CD4-positive, alpha-beta memory T cell (primary cell): ENCODE measurements at regions not wholly inside any gene's neighbourhood (a gene's known extent, or its start where the extent isn't known, plus 50 kb on each side); places are given as distances from the start of the nearest gene placed in this dataset.
"Not testable (repeated sequence)": the region's sequence is repeated elsewhere in the genome, so short reads cannot be mapped to it uniquely, and the experiment has no call there.

Source experiments
- CTCF ChIA-PET: fragments of 350-600 bp; sonication (Branson Sonifier 250); formaldehyde crosslinking; loops from one replicate; lab custom pipeline; 2021; ENCODE audit warnings: inconsistent platforms; ENCODE audit not compliant: partially characterized antibody; lab: Charles Lee
- POLR2A ChIA-PET: fragments of 350-600 bp; sonication (Branson Sonifier 250); formaldehyde crosslinking; loops from one replicate; lab custom pipeline; 2021; ENCODE audit not compliant: partially characterized antibody; lab: Charles Lee
- DNase-seq, 5 donors: peaks; one replicate each; pipeline versions ENCODE4 v3.0.0 to v3.0.0-alpha.2; 2020 to 2022; ENCODE audit warnings: mixed read lengths in 1 of 5
- H3K27ac ChIP-seq: one replicate; pipeline ENCODE4 v1.7.0; 2013; ENCODE audit warnings: low read depth, low read length
- H3K27me3 ChIP-seq: 2 replicates; pipeline ENCODE4 v1.7.0; 2013; ENCODE audit warnings: mild to moderate bottlenecking, low read length, moderate library complexity; ENCODE audit not compliant: insufficient read depth
- H3K36me3 ChIP-seq: 2 replicates; pipeline ENCODE4 v1.7.0; 2013; ENCODE audit warnings: mild to moderate bottlenecking, low read length, moderate library complexity; ENCODE audit not compliant: insufficient read depth
- H3K4me1 ChIP-seq: 2 replicates; pipeline ENCODE4 v1.7.0; 2013; ENCODE audit warnings: mild to moderate bottlenecking, low read length, moderate library complexity; ENCODE audit not compliant: insufficient read depth
- H3K4me3 ChIP-seq, 2 donors: one replicate each; pipeline ENCODE4 v1.7.0; 2013; ENCODE audit warnings: low read length in 2 of 2, mild to moderate bottlenecking in 1 of 2
- H3K9me3 ChIP-seq, 2 donors: one replicate each; pipeline ENCODE4 v1.7.0; 2013; ENCODE audit warnings: low read length in 2 of 2, control low read depth in 1 of 2; ENCODE audit not compliant: control insufficient read depth in 1 of 2
- H3K27ac Mint-ChIP-seq, 7 donors: one replicate each; pipeline ENCODE4 v1.8.0; 2020 to 2021; ENCODE audit warnings: mixed read lengths in 7 of 7, mild to moderate bottlenecking in 6 of 7, inconsistent platforms in 3 of 7, moderate library complexity in 3 of 7
- H3K27me3 Mint-ChIP-seq, 2 donors: one replicate each; pipeline ENCODE4 v1.8.0; 2020 to 2021; ENCODE audit warnings: mixed read lengths in 2 of 2
- H3K36me3 Mint-ChIP-seq, 2 donors: one replicate each; pipeline ENCODE4 v1.8.0; 2020 to 2021; ENCODE audit warnings: mixed read lengths in 2 of 2, inconsistent platforms in 1 of 2, mild to moderate bottlenecking in 1 of 2
- H3K4me1 Mint-ChIP-seq, 4 donors: one replicate each; pipeline ENCODE4 v1.8.0; 2020 to 2021; ENCODE audit warnings: mixed read lengths in 4 of 4, mild to moderate bottlenecking in 1 of 4
- H3K4me3 Mint-ChIP-seq, 8 donors: one replicate each; pipeline ENCODE4 v1.8.0; 2020 to 2021; ENCODE audit warnings: mixed read lengths in 8 of 8, mild to moderate bottlenecking in 7 of 8, moderate library complexity in 6 of 8, inconsistent platforms in 3 of 8
- H3K9me3 Mint-ChIP-seq, 8 donors: one replicate each; pipeline ENCODE4 v1.8.0; 2020 to 2021; ENCODE audit warnings: mixed read lengths in 8 of 8, mild to moderate bottlenecking in 5 of 8, inconsistent platforms in 3 of 8, moderate library complexity in 1 of 8
- intact Hi-C: fragments of 100-400 bp; cut with micrococcal nuclease; formaldehyde crosslinking; loops from one replicate; pipeline ENCODE4 v1.15.1; 2023

- Mint-ChIP-seq H3K27ac (no peak overlapping the region), H3K9me3 (peaks cover 0 to 14% (median 8%) of the 10 kb centered on the region in 8 donors), H3K27me3 (peaks cover 7 to 10% of the 10 kb centered on the region in 2 donors), H3K4me3 (no peak overlapping the region), H3K36me3 (peaks cover 0 to 5% of the 10 kb centered on the region in 2 donors), H3K4me1 (peaks cover 0 to 3% (median 0%) of the 10 kb centered on the region in 4 donors)
- Histone ChIP-seq H3K9me3 (no peaks in the 10 kb centered on the region), H3K4me1 (no peaks in the 10 kb centered on the region), H3K36me3 (no peaks in the 10 kb centered on the region), H3K27me3 (no peaks in the 10 kb centered on the region), H3K27ac (no peak overlapping the region), H3K4me3 (no peak overlapping the region)
- POLR2A ChIA-PET: no interaction called here
- no peak for DNase-seq
- CTCF ChIA-PET: interaction anchor here (1.4 kb wide), 1 partner anchor 17 kb away, joined by 4 read pairs; no protein-coding TSS in a partner anchor
- intact Hi-C loops: no loop called here
These were observed 467.4 kb downstream of the DIRAS2 start for GRCh38 chr9:90175257-90175656.

GRCh38 chr9:90175865-90176264 is 466.8 kb downstream of the DIRAS2 start:
- no peak overlapping the region for H3K27ac Mint-ChIP-seq
- no peak overlapping the region for H3K4me3 Mint-ChIP-seq
- Histone ChIP-seq H3K27ac (no peak overlapping the region), H3K9me3 (no peaks in the 10 kb centered on the region), H3K36me3 (no peaks in the 10 kb centered on the region), H3K27me3 (no peaks in the 10 kb centered on the region), H3K4me3 (no peak overlapping the region), H3K4me1 (no peaks in the 10 kb centered on the region)
- POLR2A ChIA-PET: interaction anchor here (1.1 kb wide), 1 partner anchor 26 kb away, joined by 3 read pairs; no protein-coding TSS in a partner anchor
- DNase-seq: no peak
- peaks cover 0 to 8% of the 10 kb centered on the region in 2 donors for H3K36me3 Mint-ChIP-seq
- peaks cover 7 to 10% of the 10 kb centered on the region in 2 donors for H3K27me3 Mint-ChIP-seq
- intact Hi-C loops: no loop called here
- peaks cover 0 to 14% (median 6%) of the 10 kb centered on the region in 8 donors for H3K9me3 Mint-ChIP-seq
- H3K4me1 Mint-ChIP-seq: peaks cover 0 to 3% (median 0%) of the 10 kb centered on the region in 4 donors
- CTCF ChIA-PET: interaction anchor here (0.9 to 1.4 kb wide), 3 partner anchors 16 to 34 kb away, joined by 4 read pairs; no protein-coding TSS in a partner anchor

GRCh38 chr9:90176901-90177300 is 465.7 kb downstream of the DIRAS2 start:
- H3K9me3 ChIP-seq: no peaks in the 10 kb centered on the region
- H3K27me3 ChIP-seq: no peaks in the 10 kb centered on the region
- H3K4me3 Mint-ChIP-seq: no peak overlapping the region
- H3K27ac ChIP-seq: no peak overlapping the region
- peaks cover 3 to 6% of the 10 kb centered on the region in 2 donors for H3K27me3 Mint-ChIP-seq
- CTCF ChIA-PET: interaction anchor here (1.0 to 1.3 kb wide), 2 partner anchors 16 to 33 kb away, joined by 4 to 5 read pairs; no protein-coding TSS in a partner anchor
- peaks cover 0 to 3% of the 10 kb centered on the region in 2 donors for H3K36me3 Mint-ChIP-seq
- no peaks in the 10 kb centered on the region for H3K4me1 ChIP-seq
- H3K4me3 ChIP-seq: no peak overlapping the region
- no peaks in the 10 kb centered on the region for H3K36me3 ChIP-seq
- POLR2A ChIA-PET: no interaction called here
- peaks cover 0 to 3% (median 0%) of the 10 kb centered on the region in 4 donors for H3K4me1 Mint-ChIP-seq
- intact Hi-C loops: no loop called here
- no peak for DNase-seq
- no peak overlapping the region for H3K27ac Mint-ChIP-seq
- peaks cover 0 to 7% (median 0%) of the 10 kb centered on the region in 8 donors for H3K9me3 Mint-ChIP-seq

DNA sequence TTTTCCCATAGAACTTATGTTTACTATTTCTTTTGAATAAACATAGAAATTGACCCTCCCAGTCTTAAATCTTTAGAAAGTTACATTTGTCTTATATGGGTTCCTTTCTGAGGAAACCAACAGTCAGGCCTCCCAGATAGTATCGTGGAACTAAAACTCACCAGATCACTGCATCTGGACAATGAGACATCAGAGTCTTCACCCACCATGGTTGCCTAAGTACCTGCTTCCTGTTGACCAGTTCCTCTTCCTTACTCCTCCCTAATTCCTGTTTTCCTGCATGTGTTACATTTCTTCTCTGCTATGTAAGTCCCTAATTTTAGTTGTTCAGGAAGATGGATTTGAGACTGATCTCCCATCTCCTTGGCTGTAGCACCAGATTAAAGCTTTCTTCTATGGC is 462.2 kb downstream of the DIRAS2 start:
- H3K27me3 Mint-ChIP-seq: peaks cover 4 to 5% of the 10 kb centered on the region in 2 donors
- no peaks in the 10 kb centered on the region for H3K27me3 ChIP-seq
- H3K4me1 ChIP-seq: no peaks in the 10 kb centered on the region
- intact Hi-C loops: no loop called here
- H3K9me3 Mint-ChIP-seq: peaks cover 0 to 4% (median 0%) of the 10 kb centered on the region in 8 donors
- no peak overlapping the region for H3K27ac Mint-ChIP-seq
- no peak overlapping the region for H3K4me3 Mint-ChIP-seq
- no peak overlapping the region for H3K4me3 ChIP-seq
- H3K36me3 Mint-ChIP-seq: peaks cover 0 to 3% of the 10 kb centered on the region in 2 donors
- H3K4me1 Mint-ChIP-seq: peaks cover 0 to 2% (median 0%) of the 10 kb centered on the region in 4 donors
- no peaks in the 10 kb centered on the region for H3K36me3 ChIP-seq
- ChIA-PET CTCF (no interaction called here), POLR2A (no interaction called here)
- no peaks in the 10 kb centered on the region for H3K9me3 ChIP-seq
- H3K27ac ChIP-seq: no peak overlapping the region
- no peak for DNase-seq

DNA sequence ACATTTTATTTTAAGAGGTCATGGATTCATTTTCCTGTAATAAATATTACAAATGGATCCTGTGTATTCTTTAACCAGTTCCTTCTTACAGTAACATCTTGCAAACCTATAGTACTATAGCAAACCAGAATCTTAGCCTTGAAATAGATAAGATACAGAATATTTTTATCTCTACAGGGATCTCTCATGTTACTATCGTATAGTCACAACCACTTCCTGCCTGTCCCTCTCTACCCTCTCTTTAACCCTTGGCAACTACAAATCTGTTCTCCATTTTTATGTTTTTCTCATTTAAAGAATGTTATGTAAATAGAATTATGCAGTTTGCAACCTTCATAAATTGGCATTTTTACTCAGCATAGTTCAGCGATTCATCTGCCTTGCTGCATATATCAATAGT is 454.0 kb downstream of the DIRAS2 start:
- Mint-ChIP-seq H3K27ac (no peak overlapping the region), H3K9me3 (peaks cover 0 to 28% (median 12%) of the 10 kb centered on the region in 8 donors), H3K4me3 (peak overlapping the region in 2 of 8 donors; percentile 21 to 55), H3K4me1 (peaks cover 17 to 59% (median 24%) of the 10 kb centered on the region in 4 donors), H3K36me3 (peaks cover 0 to 1% of the 10 kb centered on the region in 2 donors), H3K27me3 (peaks cover 9 to 20% of the 10 kb centered on the region in 2 donors)
- Histone ChIP-seq H3K9me3 (no peaks in the 10 kb centered on the region), H3K4me1 (peaks cover 9% of the 10 kb centered on the region), H3K4me3 (no peak overlapping the region), H3K27me3 (no peaks in the 10 kb centered on the region), H3K36me3 (no peaks in the 10 kb centered on the region), H3K27ac (no peak overlapping the region)
- intact Hi-C loops: no loop called here
- peak in 3 of 5 donors; percentile 3 to 14 (median 12) for DNase-seq
- ChIA-PET CTCF (no interaction called here), POLR2A (no interaction called here)

- no peak overlapping the region for H3K27ac ChIP-seq
- H3K4me1 ChIP-seq: peaks cover 9% of the 10 kb centered on the region
- no peaks in the 10 kb centered on the region for H3K27me3 ChIP-seq
- Mint-ChIP-seq H3K4me1 (peaks cover 17 to 59% (median 24%) of the 10 kb centered on the region in 4 donors), H3K36me3 (peaks cover 0 to 1% of the 10 kb centered on the region in 2 donors), H3K27me3 (peaks cover 9 to 21% of the 10 kb centered on the region in 2 donors), H3K27ac (peak overlapping the region in 1 of 7 donors; percentile 65), H3K9me3 (peaks cover 0 to 28% (median 14%) of the 10 kb centered on the region in 8 donors), H3K4me3 (no peak overlapping the region)
- intact Hi-C loops: no loop called here
- CTCF ChIA-PET: no interaction called here
- H3K36me3 ChIP-seq: no peaks in the 10 kb centered on the region
- DNase-seq: no peak
- H3K9me3 ChIP-seq: no peaks in the 10 kb centered on the region
- H3K4me3 ChIP-seq: no peak overlapping the region
- POLR2A ChIA-PET: no interaction called here
These were observed 453.3 kb downstream of the DIRAS2 start for GRCh38 chr9:90189306-90189705.

DNA sequence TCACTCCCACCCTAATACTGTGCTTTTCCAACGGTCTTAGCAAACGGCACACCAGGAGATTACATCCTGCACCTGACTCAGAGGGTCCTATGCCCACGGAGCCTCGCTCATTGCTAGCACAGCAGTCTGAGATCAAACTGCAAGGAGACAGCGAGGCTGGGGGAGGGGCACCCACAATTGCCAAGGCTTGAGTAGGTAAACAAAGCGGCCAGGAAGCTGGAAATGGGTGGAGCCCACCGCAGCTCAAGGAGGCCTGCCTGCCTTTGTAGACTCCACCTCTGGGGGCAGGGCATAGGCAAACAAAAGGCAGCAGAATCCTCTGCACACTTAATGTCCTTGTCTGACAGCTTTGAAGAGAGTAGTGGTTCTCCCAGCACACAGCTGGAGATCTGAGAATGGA is 450.2 kb downstream of the DIRAS2 start:
- Mint-ChIP-seq H3K4me3 (peak overlapping the region; percentile 31 to 74 (median 60)), H3K4me1 (peaks cover 17 to 58% (median 24%) of the 10 kb centered on the region in 4 donors), H3K9me3 (peaks cover 0 to 38% (median 22%) of the 10 kb centered on the region in 8 donors), H3K27me3 (peaks cover 7 to 15% of the 10 kb centered on the region in 2 donors), H3K27ac (peak overlapping the region in 5 of 7 donors; percentile 64 to 84 (median 80))
- ChIA-PET CTCF (interaction anchor here (1.6 to 2.7 kb wide), 4 partner anchors 16 to 50 kb away, joined by 4 to 12 read pairs (median 6); no protein-coding TSS in a partner anchor), POLR2A (interaction anchor here (1.0 to 1.1 kb wide), 2 partner anchors 13 to 33 kb away, joined by 3 to 4 read pairs; no protein-coding TSS in a partner anchor)
- H3K4me3 ChIP-seq, intact Hi-C loops, H3K9me3 ChIP-seq, H3K4me1 ChIP-seq, H3K27ac ChIP-seq, H3K36me3 Mint-ChIP-seq, H3K36me3 ChIP-seq, H3K27me3 ChIP-seq: not testable (repeated sequence)
- DNase-seq: peak; percentile 62 to 74 (median 64)
